ENCODE measurements at regions not wholly inside any gene's neighbourhood (a gene's known extent, or its start where the extent isn't known, plus 50 kb on each side); places are given as distances from the start of the nearest gene placed in this dataset.

- H3K27me3 ChIP-seq (ENCODE audit: insufficient read depth), result no peaks in the 10 kb centered on the region
- no peak for TF ChIP-seq JUND (IDR thresholded peaks at IDR 0.05)
- TF ChIP-seq FOXM1 (IDR thresholded peaks at IDR 0.05; ENCODE audit: low read depth), result no peak
- TF ChIP-seq FOXJ3 (CRISPR knock-in tag; IDR thresholded peaks at IDR 0.05), result no peak
- no peak for TF ChIP-seq USF1 (IDR thresholded peaks at IDR 0.05; ENCODE audit: borderline replicate concordance, low read depth)
- no peak for TF ChIP-seq MAX (IDR thresholded peaks at IDR 0.05; ENCODE audit: low read depth)
- TF ChIP-seq POLR2AphosphoS5 (IDR thresholded peaks at IDR 0.05; ENCODE audit: low read depth, low read length), result no peak
- TF ChIP-seq FOSL2 (IDR thresholded peaks at IDR 0.05; ENCODE audit: borderline replicate concordance, low read depth), result no peak
- TF ChIP-seq SMC3 (IDR thresholded peaks at IDR 0.05; ENCODE audit: low read depth, low read length), result no peak
- no peak for TF ChIP-seq GATA2 (CRISPR knock-in tag; IDR thresholded peaks at IDR 0.05)
- no peak for TF ChIP-seq RFX5 (IDR thresholded peaks at IDR 0.05; ENCODE audit: low read length)
- no peak for TF ChIP-seq YY1 (IDR thresholded peaks at IDR 0.05; ENCODE audit: low read depth)
- no peak for TF ChIP-seq EP300 (IDR thresholded peaks at IDR 0.05; ENCODE audit: borderline replicate concordance in 1 of 2, low read depth in 1 of 2, low read length in 1 of 2)
- TF ChIP-seq CHD2 (IDR thresholded peaks at IDR 0.05; ENCODE audit: low read length, partially characterized antibody), result no peak
- no peak for TF ChIP-seq EZH2phosphoT487 (IDR thresholded peaks at IDR 0.05; ENCODE audit: borderline replicate concordance, low read depth)
- no peaks in the 10 kb centered on the region for H3K79me2 ChIP-seq (ENCODE audit: insufficient read depth)
- no peak overlapping the region for H2AFZ ChIP-seq (ENCODE audit: low read depth)
- no peaks in the 10 kb centered on the region; the same call in 1 of the 2 replicates for H3K9me2 ChIP-seq
- H3K9ac ChIP-seq, result no peak overlapping the region
- peaks cover 17 to 23% of the 10 kb centered on the region in 2 experiments for H3K36me3 ChIP-seq (replicated peaks in 1 of 2; ENCODE audit: control insufficient read depth in 1 of 2, insufficient read depth in 2 of 2, low read length in 1 of 2)
- POLR2A ChIA-PET, result interaction anchor here (0.6 kb wide), 1 partner anchor 209 kb away, joined by 3 read pairs; no protein-coding TSS in a partner anchor
- no peaks in the 10 kb centered on the region for H4K20me1 ChIP-seq (ENCODE audit: insufficient read depth)
- H3F3A ChIP-seq (replicated peaks; ENCODE audit: insufficient read depth), result no peaks in the 10 kb centered on the region
- H3K9me3 ChIP-seq, result no peaks in the 10 kb centered on the region
- CTCF ChIA-PET, result interaction anchor here (0.6 to 1.2 kb wide), 3 partner anchors 9 to 151 kb away, joined by 3 to 4 read pairs (median 4); no protein-coding TSS in a partner anchor
- H3K4me1 ChIP-seq (ENCODE audit: control insufficient read depth in 1 of 2, insufficient read depth in 2 of 2, low read depth in 1 of 2, low read length in 1 of 2), result no peaks in the 10 kb centered on the region
- H3K4me2 ChIP-seq, result no peak overlapping the region
- H3K27ac ChIP-seq (ENCODE audit: low read depth in 2 of 2, low read length in 1 of 2), result no peak overlapping the region
- DNase-seq, result no peak
- H3K4me3 ChIP-seq (ENCODE audit: low read depth in 2 of 2, low read length in 1 of 2), result no peak overlapping the region
- WGBS (ENCODE audit: low lambda C conversion rate), result 93% methylated on average over 3 of the region's 3 CpGs
Observed at GRCh38 chr7:139168479-139168878, 59.0 kb upstream of the ZC3HAV1 start.

- WGBS (ENCODE audit: low lambda C conversion rate), result 84% methylated on average over 2 of the region's 2 CpGs
- Histone ChIP-seq H3K4me2 (no peak overlapping the region), H3K79me2 (ENCODE audit: insufficient read depth) (no peaks in the 10 kb centered on the region), H3K27me3 (ENCODE audit: insufficient read depth) (no peaks in the 10 kb centered on the region), H2AFZ (ENCODE audit: low read depth) (no peak overlapping the region), H3F3A (replicated peaks; ENCODE audit: insufficient read depth) (no peaks in the 10 kb centered on the region), H3K27ac (ENCODE audit: low read depth in 2 of 2, low read length in 1 of 2) (no peak overlapping the region), H3K9me2 (no peaks in the 10 kb centered on the region; the same call in 1 of the 2 replicates), H3K4me3 (ENCODE audit: low read depth in 2 of 2, low read length in 1 of 2) (no peak overlapping the region), H3K36me3 (replicated peaks in 1 of 2; ENCODE audit: control insufficient read depth in 1 of 2, insufficient read depth in 2 of 2, low read length in 1 of 2) (peaks cover 15 to 23% of the 10 kb centered on the region in 2 experiments), H3K4me1 (ENCODE audit: control insufficient read depth in 1 of 2, insufficient read depth in 2 of 2, low read depth in 1 of 2, low read length in 1 of 2) (no peaks in the 10 kb centered on the region), H4K20me1 (ENCODE audit: insufficient read depth) (no peaks in the 10 kb centered on the region), H3K9me3 (no peaks in the 10 kb centered on the region), H3K9ac (no peak overlapping the region)
- DNase-seq, result no peak
- CTCF ChIA-PET, result no interaction called here
- TF ChIP-seq EP300 (IDR thresholded peaks at IDR 0.05; ENCODE audit: borderline replicate concordance in 1 of 2, low read depth in 1 of 2, low read length in 1 of 2) (no peak), IRF3 (IDR thresholded peaks at IDR 0.05; ENCODE audit: low read depth, low read length) (no peak), NRF1 (IDR thresholded peaks at IDR 0.05; ENCODE audit: low read depth, low read length) (no peak), CTCF (IDR thresholded peaks at IDR 0.05) (no peak), USF1 (IDR thresholded peaks at IDR 0.05; ENCODE audit: borderline replicate concordance, low read depth) (no peak), MXI1 (IDR thresholded peaks at IDR 0.05; ENCODE audit: low read depth, low read length) (no peak), NFIC (IDR thresholded peaks at IDR 0.05; ENCODE audit: borderline replicate concordance) (no peak), PBX3 (IDR thresholded peaks at IDR 0.05) (no peak), JUND (IDR thresholded peaks at IDR 0.05) (no peak), USF2 (IDR thresholded peaks at IDR 0.05; ENCODE audit: borderline replicate concordance, low read depth, low read length) (no peak), FOXJ3 (CRISPR knock-in tag; IDR thresholded peaks at IDR 0.05) (no peak), FOSL2 (IDR thresholded peaks at IDR 0.05; ENCODE audit: borderline replicate concordance, low read depth) (no peak), RCOR1 (IDR thresholded peaks at IDR 0.05; ENCODE audit: low read length) (no peak)
- POLR2A ChIA-PET, result no interaction called here
Observed at GRCh38 chr7:139169816-139170215, 60.3 kb upstream of the ZC3HAV1 start.
